ENCODE measurements at regions not wholly inside any gene's neighbourhood (a gene's known extent, or its start where the extent isn't known, plus 50 kb on each side); places are given as distances from the start of the nearest gene placed in this dataset.

GRCh38 chr7:35450456-35451214, 196.7 kb upstream of the TBX20 start:
- no peak for DNase-seq (ENCODE audit: low spot score)

- no peak for DNase-seq (ENCODE audit: low spot score)
These were observed 194.6 kb upstream of the TBX20 start for GRCh38 chr7:35448486-35448885.

- DNase-seq (ENCODE audit: low spot score), result no peak
These were observed 192.2 kb upstream of the TBX20 start for GRCh38 chr7:35446091-35446490.

GRCh38 chr7:35437619-35438275, 183.8 kb upstream of the TBX20 start:
- DNase-seq (ENCODE audit: low spot score), result no peak

GRCh38 chr7:35436452-35436851, 182.6 kb upstream of the TBX20 start:
- no peak for DNase-seq (ENCODE audit: low spot score)

GRCh38 chr7:35430547-35431153, 176.8 kb upstream of the TBX20 start:
- no peak for DNase-seq (ENCODE audit: low spot score)

- DNase-seq (ENCODE audit: low spot score), result peak; percentile 80
These were observed 171.1 kb upstream of the TBX20 start for GRCh38 chr7:35424869-35425495.

- DNase-seq (ENCODE audit: low spot score), result no peak
These were observed 170.5 kb upstream of the TBX20 start for GRCh38 chr7:35424440-35424839.

- DNase-seq (ENCODE audit: low spot score), result no peak
These were observed 168.8 kb upstream of the TBX20 start for GRCh38 chr7:35422715-35423114.

- DNase-seq (ENCODE audit: low spot score), result peak; percentile 15
These were observed 166.8 kb upstream of the TBX20 start for GRCh38 chr7:35420656-35421055.

GRCh38 chr7:35419391-35419755, 165.5 kb upstream of the TBX20 start:
- no peak for DNase-seq (ENCODE audit: low spot score)

- DNase-seq (ENCODE audit: low spot score), result no peak
These were observed 165.0 kb upstream of the TBX20 start for GRCh38 chr7:35418716-35419390.

- no peak for DNase-seq (ENCODE audit: low spot score)
These were observed 162.7 kb upstream of the TBX20 start for GRCh38 chr7:35416568-35416967.

GRCh38 chr7:35415411-35415822, 161.5 kb upstream of the TBX20 start:
- DNase-seq (ENCODE audit: low spot score), result no peak

GRCh38 chr7:35411331-35411730, 157.4 kb upstream of the TBX20 start:
- no peak for DNase-seq (ENCODE audit: low spot score)

GRCh38 chr7:35405461-35405860, 151.6 kb upstream of the TBX20 start:
- no peak for DNase-seq (ENCODE audit: low spot score)

- DNase-seq (ENCODE audit: low spot score), result no peak
These were observed 147.4 kb upstream of the TBX20 start for GRCh38 chr7:35401217-35401879.

- no peak for DNase-seq (ENCODE audit: low spot score)
These were observed 145.9 kb upstream of the TBX20 start for GRCh38 chr7:35399840-35400239.

GRCh38 chr7:35399216-35399615, 145.3 kb upstream of the TBX20 start:
- DNase-seq (ENCODE audit: low spot score), result no peak

GRCh38 chr7:35398518-35398917, 144.6 kb upstream of the TBX20 start:
- DNase-seq (ENCODE audit: low spot score), result no peak

- no peak for DNase-seq (ENCODE audit: low spot score)
These were observed 136.2 kb upstream of the TBX20 start for GRCh38 chr7:35390146-35390545.

GRCh38 chr7:35389636-35390035, 135.7 kb upstream of the TBX20 start:
- no peak for DNase-seq (ENCODE audit: low spot score)

Data from GM03348 (cell line).